ENCODE measurements at regions not wholly inside any gene's neighbourhood (a gene's known extent, or its start where the extent isn't known, plus 50 kb on each side); places are given as distances from the start of the nearest gene placed in this dataset.

DNA sequence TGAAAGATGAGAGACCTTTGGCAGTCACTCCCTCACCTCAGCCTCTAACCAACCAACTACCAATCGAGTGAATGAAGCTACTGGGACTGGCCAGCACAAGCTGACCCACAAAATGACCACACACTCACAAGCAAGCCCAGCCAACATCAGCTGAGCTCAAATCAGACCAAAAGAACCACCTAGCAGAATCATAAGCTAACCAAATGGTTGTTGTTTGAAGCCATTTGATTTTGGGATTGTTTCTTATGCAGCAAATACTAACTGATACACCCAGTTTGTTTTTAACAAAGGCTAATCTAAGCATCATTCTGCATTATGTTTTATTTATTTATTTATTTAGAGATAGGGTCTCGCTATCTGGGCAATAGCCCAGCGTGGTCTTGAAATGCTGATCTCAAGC lies 310.4 kb downstream of the SETD4 start:
- no peak for DNase-seq
- no peaks in the 10 kb centered on the region for H3K4me1 ChIP-seq (ENCODE audit: low read length)
- H3K9ac ChIP-seq (ENCODE audit: low read length) = no peak overlapping the region
- H3K79me2 ChIP-seq (ENCODE audit: low read length) = no peaks in the 10 kb centered on the region
- H3K4me3 ChIP-seq (ENCODE audit: low read length) = no peak overlapping the region
- H3K27me3 ChIP-seq (ENCODE audit: low read length) = 0 out of 2 replicates have a peak, but pooled peaks cover 2% of the 10 kb centered on the region
- H3K27ac ChIP-seq (ENCODE audit: low read length) = no peak overlapping the region
- no peaks in the 10 kb centered on the region for H3K36me3 ChIP-seq (ENCODE audit: insufficient read depth, low read length)
- H3K4me2 ChIP-seq (ENCODE audit: low read depth, low read length, poor library complexity, severe bottlenecking) = no peak overlapping the region
- H4K20me1 ChIP-seq (ENCODE audit: insufficient read depth, low read depth, low read length) = no peaks in the 10 kb centered on the region
- no peaks in the 10 kb centered on the region for H3K9me2 ChIP-seq (replicated peaks; ENCODE audit: insufficient read depth, low read length)
- H2AFZ ChIP-seq (ENCODE audit: low read length) = no peak overlapping the region
- H3K9me3 ChIP-seq (ENCODE audit: low read length) = no peaks in the 10 kb centered on the region

DNA sequence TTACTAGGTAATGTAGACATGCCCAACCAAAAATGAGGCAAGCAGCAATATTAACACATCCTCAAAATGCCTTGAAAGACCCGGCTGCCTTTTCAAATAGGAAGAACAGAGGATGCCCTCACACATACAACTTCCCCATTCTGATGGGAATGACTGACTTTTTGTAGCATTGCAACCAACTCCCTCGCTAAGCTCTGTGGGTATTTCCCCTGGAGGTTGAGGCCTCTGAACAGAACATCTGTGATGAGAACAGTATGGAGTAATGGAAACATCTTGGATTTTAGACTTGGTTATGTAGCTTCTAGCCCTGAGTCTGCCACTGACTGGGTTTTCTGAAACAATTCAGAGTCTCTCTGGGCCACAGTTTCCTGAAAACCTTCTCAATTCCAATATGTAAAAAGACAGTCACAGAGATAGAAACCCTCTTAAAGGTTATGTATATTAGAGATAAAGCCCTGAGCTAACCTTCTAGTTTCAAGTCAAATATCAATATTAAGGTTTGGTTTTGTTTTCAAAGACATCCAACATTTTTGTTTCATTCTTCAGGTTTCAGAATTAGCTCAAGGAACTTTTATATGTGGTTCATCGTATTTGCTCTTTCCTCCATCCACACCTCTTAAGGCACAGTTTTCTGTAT lies 311.5 kb downstream of the SETD4 start:
- no peak for DNase-seq
- no peaks in the 10 kb centered on the region for H3K9me2 ChIP-seq (replicated peaks; ENCODE audit: insufficient read depth, low read length)
- H3K9me3 ChIP-seq (ENCODE audit: low read length) = no peaks in the 10 kb centered on the region
- no peaks in the 10 kb centered on the region for H4K20me1 ChIP-seq (ENCODE audit: insufficient read depth, low read depth, low read length)
- no peaks in the 10 kb centered on the region for H3K79me2 ChIP-seq (ENCODE audit: low read length)
- no peak overlapping the region for H3K9ac ChIP-seq (ENCODE audit: low read length)
- no peak overlapping the region for H3K4me2 ChIP-seq (ENCODE audit: low read depth, low read length, poor library complexity, severe bottlenecking)
- H2AFZ ChIP-seq (ENCODE audit: low read length) = no peak overlapping the region
- H3K4me3 ChIP-seq (ENCODE audit: low read length) = no peak overlapping the region
- H3K36me3 ChIP-seq (ENCODE audit: insufficient read depth, low read length) = no peaks in the 10 kb centered on the region
- H3K27me3 ChIP-seq (ENCODE audit: low read length) = 0 out of 2 replicates have a peak, but pooled peaks cover 2% of the 10 kb centered on the region
- H3K27ac ChIP-seq (ENCODE audit: low read length) = no peak overlapping the region
- no peaks in the 10 kb centered on the region for H3K4me1 ChIP-seq (ENCODE audit: low read length)

DNA sequence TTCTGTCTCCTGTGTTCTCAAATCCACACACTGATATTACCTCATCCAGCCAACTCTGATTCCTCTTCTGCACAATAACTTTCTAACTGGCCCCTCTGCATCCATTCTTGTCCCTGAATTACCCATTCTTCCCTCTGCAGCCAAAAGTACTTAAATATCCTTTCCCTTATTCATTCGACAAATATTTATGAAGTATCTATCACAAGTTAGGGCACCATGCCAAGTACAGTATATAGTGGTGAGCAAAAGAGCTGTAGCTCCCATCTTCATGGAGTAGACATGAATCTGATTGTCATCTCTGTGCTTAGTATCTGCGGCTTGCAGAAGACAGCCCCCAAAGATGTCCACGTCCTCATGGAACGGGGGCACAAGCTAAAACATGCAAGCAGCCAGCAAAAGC lies 316.8 kb downstream of the SETD4 start:
- no peaks in the 10 kb centered on the region for H3K27me3 ChIP-seq (ENCODE audit: low read length)
- DNase-seq = no peak
- H3K9me3 ChIP-seq (ENCODE audit: low read length) = no peaks in the 10 kb centered on the region
- no peaks in the 10 kb centered on the region for H3K36me3 ChIP-seq (ENCODE audit: insufficient read depth, low read length)
- no peak overlapping the region for H3K4me2 ChIP-seq (ENCODE audit: low read depth, low read length, poor library complexity, severe bottlenecking)
- H2AFZ ChIP-seq (ENCODE audit: low read length) = no peak overlapping the region
- H3K4me3 ChIP-seq (ENCODE audit: low read length) = no peak overlapping the region
- no peaks in the 10 kb centered on the region for H3K9me2 ChIP-seq (replicated peaks; ENCODE audit: insufficient read depth, low read length)
- H4K20me1 ChIP-seq (ENCODE audit: insufficient read depth, low read depth, low read length) = no peaks in the 10 kb centered on the region
- H3K27ac ChIP-seq (ENCODE audit: low read length) = no peak overlapping the region
- H3K9ac ChIP-seq (ENCODE audit: low read length) = no peak overlapping the region
- no peaks in the 10 kb centered on the region for H3K79me2 ChIP-seq (ENCODE audit: low read length)
- no peaks in the 10 kb centered on the region for H3K4me1 ChIP-seq (ENCODE audit: low read length)

DNA sequence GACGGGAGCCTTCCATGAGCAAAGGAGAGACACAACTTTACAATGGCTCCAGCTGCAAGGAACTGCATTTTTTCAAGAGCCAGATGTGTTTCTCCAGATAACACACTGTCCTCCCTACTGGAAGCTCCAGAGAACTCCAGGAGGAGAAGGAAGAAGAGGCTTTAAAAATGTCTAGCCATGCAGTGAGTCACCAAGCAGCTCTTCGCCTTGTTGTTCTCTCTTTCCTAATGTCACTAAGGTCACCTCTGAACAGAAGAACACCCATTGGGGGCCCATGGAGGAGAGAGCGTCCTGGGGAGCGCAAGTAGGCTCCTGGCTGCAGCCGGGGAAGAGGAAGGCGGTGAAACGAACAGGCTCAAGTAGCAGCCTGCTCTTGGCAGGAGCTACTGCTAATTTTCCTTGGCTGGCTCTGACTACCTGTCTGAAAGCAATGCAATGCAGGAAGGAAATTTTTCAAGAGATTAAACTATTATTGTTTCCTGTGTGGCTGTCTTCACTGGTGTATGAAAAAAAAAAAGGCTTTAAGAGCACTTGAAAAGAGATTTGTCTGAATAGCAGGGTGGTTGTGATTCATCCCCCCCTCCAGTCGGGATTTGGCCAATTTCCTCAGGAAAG lies 321.9 kb downstream of the SETD4 start:
- Histone ChIP-seq H3K79me2 (ENCODE audit: low read length) (no peaks in the 10 kb centered on the region), H4K20me1 (ENCODE audit: insufficient read depth, low read depth, low read length) (no peaks in the 10 kb centered on the region), H3K4me1 (ENCODE audit: low read length) (no peaks in the 10 kb centered on the region), H3K36me3 (ENCODE audit: insufficient read depth, low read length) (no peaks in the 10 kb centered on the region), H3K9me2 (replicated peaks; ENCODE audit: insufficient read depth, low read length) (no peaks in the 10 kb centered on the region), H3K27ac (ENCODE audit: low read length) (no peak overlapping the region), H2AFZ (ENCODE audit: low read length) (no peak overlapping the region), H3K4me2 (ENCODE audit: low read depth, low read length, poor library complexity, severe bottlenecking) (no peak overlapping the region), H3K9me3 (ENCODE audit: low read length) (no peaks in the 10 kb centered on the region), H3K27me3 (ENCODE audit: low read length) (no peaks in the 10 kb centered on the region), H3K9ac (ENCODE audit: low read length) (no peak overlapping the region), H3K4me3 (ENCODE audit: low read length) (no peak overlapping the region)
- DNase-seq = no peak

DNA sequence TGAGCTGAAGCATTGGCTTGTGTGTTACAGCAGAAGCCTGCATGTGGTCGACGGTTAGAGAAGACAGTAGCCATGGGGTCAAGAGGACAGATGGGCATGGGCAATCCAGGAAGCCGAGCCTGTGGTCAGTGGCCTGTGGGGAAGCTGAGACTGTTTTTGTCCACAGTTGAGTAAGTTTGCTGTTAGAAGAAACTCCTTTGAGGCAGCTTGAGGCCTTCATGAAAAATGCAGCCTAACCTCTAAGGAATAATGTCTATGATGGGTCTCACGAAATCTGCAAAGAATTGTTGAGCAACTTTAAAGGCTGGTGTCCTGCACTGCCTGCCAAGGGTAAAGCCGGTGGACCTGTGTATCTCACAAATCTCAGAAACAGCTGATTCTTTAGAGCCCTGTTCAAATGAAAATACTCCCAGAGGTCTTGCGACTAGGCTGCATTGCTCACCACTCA lies 322.4 kb downstream of the SETD4 start:
- no peaks in the 10 kb centered on the region for H3K9me3 ChIP-seq (ENCODE audit: low read length)
- no peak overlapping the region for H3K4me3 ChIP-seq (ENCODE audit: low read length)
- no peaks in the 10 kb centered on the region for H3K4me1 ChIP-seq (ENCODE audit: low read length)
- no peaks in the 10 kb centered on the region for H3K27me3 ChIP-seq (ENCODE audit: low read length)
- no peaks in the 10 kb centered on the region for H3K79me2 ChIP-seq (ENCODE audit: low read length)
- H4K20me1 ChIP-seq (ENCODE audit: insufficient read depth, low read depth, low read length) = no peaks in the 10 kb centered on the region
- H3K4me2 ChIP-seq (ENCODE audit: low read depth, low read length, poor library complexity, severe bottlenecking) = no peak overlapping the region
- no peaks in the 10 kb centered on the region for H3K9me2 ChIP-seq (replicated peaks; ENCODE audit: insufficient read depth, low read length)
- no peaks in the 10 kb centered on the region for H3K36me3 ChIP-seq (ENCODE audit: insufficient read depth, low read length)
- H3K9ac ChIP-seq (ENCODE audit: low read length) = no peak overlapping the region
- DNase-seq = no peak
- no peak overlapping the region for H3K27ac ChIP-seq (ENCODE audit: low read length)
- no peak overlapping the region for H2AFZ ChIP-seq (ENCODE audit: low read length)

DNA sequence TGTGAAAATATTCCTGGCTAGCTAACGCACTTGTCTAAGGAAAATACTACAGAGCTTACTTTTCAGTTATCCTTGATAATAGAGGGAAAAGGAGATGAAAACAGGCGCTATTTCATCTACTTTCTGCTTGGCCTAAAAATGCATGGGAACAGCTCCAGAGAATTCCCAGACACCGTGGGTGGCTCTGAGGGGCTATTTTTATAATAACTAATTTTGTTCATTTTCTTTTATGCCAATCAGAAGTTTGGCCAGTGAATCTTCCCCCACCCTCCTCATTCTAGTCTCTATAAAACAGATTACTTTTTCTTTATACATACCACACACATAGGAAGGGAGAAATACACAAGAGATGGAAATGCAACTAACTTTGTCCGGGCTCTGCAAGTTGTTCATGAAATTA lies 322.9 kb downstream of the SETD4 start:
- H3K4me2 ChIP-seq (ENCODE audit: low read depth, low read length, poor library complexity, severe bottlenecking) = no peak overlapping the region
- H3K27me3 ChIP-seq (ENCODE audit: low read length) = no peaks in the 10 kb centered on the region
- no peak overlapping the region for H3K4me3 ChIP-seq (ENCODE audit: low read length)
- no peaks in the 10 kb centered on the region for H3K4me1 ChIP-seq (ENCODE audit: low read length)
- H2AFZ ChIP-seq (ENCODE audit: low read length) = no peak overlapping the region
- H3K9me3 ChIP-seq (ENCODE audit: low read length) = no peaks in the 10 kb centered on the region
- DNase-seq = no peak
- no peaks in the 10 kb centered on the region for H3K79me2 ChIP-seq (ENCODE audit: low read length)
- no peaks in the 10 kb centered on the region for H4K20me1 ChIP-seq (ENCODE audit: insufficient read depth, low read depth, low read length)
- H3K27ac ChIP-seq (ENCODE audit: low read length) = no peak overlapping the region
- no peaks in the 10 kb centered on the region for H3K36me3 ChIP-seq (ENCODE audit: insufficient read depth, low read length)
- no peak overlapping the region for H3K9ac ChIP-seq (ENCODE audit: low read length)
- H3K9me2 ChIP-seq (replicated peaks; ENCODE audit: insufficient read depth, low read length) = no peaks in the 10 kb centered on the region

DNA sequence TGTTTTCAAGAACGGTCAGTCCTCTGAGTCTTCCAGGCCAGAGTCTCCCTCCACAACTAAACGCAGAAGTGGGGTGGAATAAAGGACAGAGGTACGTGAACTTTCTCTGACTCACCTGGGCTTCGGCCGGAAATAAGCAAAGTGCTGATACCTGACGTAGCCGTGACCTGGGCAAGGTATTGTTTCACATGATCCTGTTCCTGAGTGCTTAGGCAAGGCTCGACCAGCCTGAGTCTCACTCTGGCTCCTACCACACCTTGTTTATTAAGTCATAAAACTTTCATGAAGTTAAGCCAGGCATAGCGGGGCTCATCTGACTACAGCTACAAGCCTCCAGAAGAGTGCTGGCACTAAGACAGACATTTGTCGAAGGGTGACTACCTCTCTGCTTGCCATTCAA lies 327.5 kb downstream of the SETD4 start:
- H3K27me3 ChIP-seq (ENCODE audit: low read length) = no peaks in the 10 kb centered on the region
- H3K9ac ChIP-seq (ENCODE audit: low read length) = no peak overlapping the region
- H3K4me3 ChIP-seq (ENCODE audit: low read length) = no peak overlapping the region
- H4K20me1 ChIP-seq (ENCODE audit: insufficient read depth, low read depth, low read length) = no peaks in the 10 kb centered on the region
- DNase-seq = no peak
- H3K9me2 ChIP-seq (replicated peaks; ENCODE audit: insufficient read depth, low read length) = no peaks in the 10 kb centered on the region
- H3K4me1 ChIP-seq (ENCODE audit: low read length) = no peaks in the 10 kb centered on the region
- H3K36me3 ChIP-seq (ENCODE audit: insufficient read depth, low read length) = no peaks in the 10 kb centered on the region
- no peaks in the 10 kb centered on the region for H3K9me3 ChIP-seq (ENCODE audit: low read length)
- H3K4me2 ChIP-seq (ENCODE audit: low read depth, low read length, poor library complexity, severe bottlenecking) = no peak overlapping the region
- H3K79me2 ChIP-seq (ENCODE audit: low read length) = no peaks in the 10 kb centered on the region
- H3K27ac ChIP-seq (ENCODE audit: low read length) = no peak overlapping the region
- no peak overlapping the region for H2AFZ ChIP-seq (ENCODE audit: low read length)

DNA sequence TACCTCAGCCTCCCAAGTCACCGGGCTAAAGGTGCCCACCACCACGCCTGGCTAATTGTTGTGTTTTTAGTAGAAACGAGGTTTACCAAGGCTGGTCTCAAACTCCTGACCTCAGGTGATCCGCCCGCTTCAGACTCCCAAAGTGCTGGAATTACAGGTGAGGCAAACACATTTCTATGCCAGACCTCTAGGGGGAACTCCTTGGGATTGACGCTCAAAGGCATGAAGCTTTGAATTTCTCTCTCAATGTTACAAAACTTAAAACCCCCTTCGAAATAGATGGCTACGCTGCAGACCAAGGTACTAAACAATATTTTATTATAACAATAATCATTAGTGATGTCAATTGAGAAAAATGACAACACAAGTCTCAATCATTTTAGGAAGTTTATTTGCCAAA lies 330.0 kb downstream of the SETD4 start:
- Histone ChIP-seq H3K4me3 (ENCODE audit: low read length) (no peak overlapping the region), H3K27ac (ENCODE audit: low read length) (no peak overlapping the region), H3K79me2 (ENCODE audit: low read length) (no peaks in the 10 kb centered on the region), H3K9me2 (replicated peaks; ENCODE audit: insufficient read depth, low read length) (no peaks in the 10 kb centered on the region), H3K36me3 (ENCODE audit: insufficient read depth, low read length) (no peaks in the 10 kb centered on the region), H3K4me1 (ENCODE audit: low read length) (no peaks in the 10 kb centered on the region), H3K9ac (ENCODE audit: low read length) (no peak overlapping the region), H3K4me2 (ENCODE audit: low read depth, low read length, poor library complexity, severe bottlenecking) (no peak overlapping the region), H3K27me3 (ENCODE audit: low read length) (no peaks in the 10 kb centered on the region), H2AFZ (ENCODE audit: low read length) (no peak overlapping the region), H3K9me3 (ENCODE audit: low read length) (no peaks in the 10 kb centered on the region), H4K20me1 (ENCODE audit: insufficient read depth, low read depth, low read length) (no peaks in the 10 kb centered on the region)
- no peak for DNase-seq
